Breast epithelium (tissue), 4 donors: ENCODE measurements at regions not wholly inside any gene's neighbourhood (a gene's known extent, or its start where the extent isn't known, plus 50 kb on each side); places are given as distances from the start of the nearest gene placed in this dataset.

Source experiments
- DNase-seq, 2 donors: peaks; one replicate each; pipeline ENCODE4 v3.0.0-alpha.2; 2019; ENCODE audit warnings: low spot score in 2 of 2
- H3K27ac ChIP-seq, 2 donors: fragments of 200-600 bp; sonication (generic) in 1 of 2; one replicate each; pipeline ENCODE4 v1.5.1; 2016 to 2019; ENCODE audit warnings: mild to moderate bottlenecking in 1 of 2
- H3K27me3 ChIP-seq, 2 donors: fragments of 200-600 bp; sonication (generic) in 1 of 2; one replicate each; pipeline versions ENCODE4 v1.5.1 to v1.6.0; 2017 to 2019; ENCODE audit warnings: control low read depth in 1 of 2, mild to moderate bottlenecking in 1 of 2
- H3K36me3 ChIP-seq: fragments of 200-600 bp; one replicate; pipeline ENCODE4 v1.5.1; 2019
- H3K4me1 ChIP-seq, 2 donors: fragments of 200-600 bp; sonication (generic); one replicate each; pipeline ENCODE4 v1.5.1; 2016 to 2019; ENCODE audit warnings: control low read depth in 1 of 2
- H3K4me3 ChIP-seq, 3 donors: fragments of 200-600 bp; sonication (generic); 1 replicate in 2 of 3; 2 replicates in 1 of 3; pipeline ENCODE4 v1.5.1; 2016 to 2019; ENCODE audit warnings: mild to moderate bottlenecking in 3 of 3, moderate library complexity in 2 of 3
- H3K9me3 ChIP-seq, 2 donors: fragments of 200-600 bp; sonication (generic) in 1 of 2; one replicate each; pipeline ENCODE4 v1.5.1; 2016 to 2019; ENCODE audit warnings: control low read depth in 1 of 2
- CTCF ChIP-seq, 3 donors: fragments of 450-650 bp; IDR thresholded peaks; one replicate each; pipeline ENCODE4 v1.5.1; 2016 to 2017; ENCODE audit warnings: antibody characterized with exemption in 3 of 3, mild to moderate bottlenecking in 3 of 3, moderate library complexity in 3 of 3
- POLR2A ChIP-seq: fragments of 450-650 bp; IDR thresholded peaks from one replicate; pipeline ENCODE4 v1.6.1; 2016; ENCODE audit warnings: antibody characterized with exemption, mild to moderate bottlenecking, moderate library complexity
- POLR2AphosphoS5 ChIP-seq, 3 donors: sonication (generic); formaldehyde crosslinking; IDR thresholded peaks; one replicate each; pipeline ENCODE4 v1.6.1; 2017; ENCODE audit warnings: antibody characterized with exemption in 3 of 3
- intact Hi-C: fragments of 100-400 bp; cut with DNase I; formaldehyde crosslinking; loops from one replicate; pipeline ENCODE4 v1.15.1; 2023; ENCODE audit warnings: low total_unique reads

- no peaks in the 10 kb centered on the region for H3K27me3 ChIP-seq
- no peaks in the 10 kb centered on the region for H3K9me3 ChIP-seq
- peak overlapping the region; percentile 38 to 65 (median 46) for H3K4me3 ChIP-seq
- H3K27ac ChIP-seq, result peak overlapping the region; percentile 89 to 95
- intact Hi-C loops, result loop anchor here (5.0 kb wide), 1 partner anchor 223 kb away; no protein-coding TSS in a partner anchor
- no peak for TF ChIP-seq POLR2A
- no peak for TF ChIP-seq POLR2AphosphoS5 (IDR thresholded peaks at IDR 0.05)
- no peak for TF ChIP-seq CTCF (IDR thresholded peaks at IDR 0.05)
- no peaks in the 10 kb centered on the region for H3K36me3 ChIP-seq
- no peak for DNase-seq
- peaks cover 0 to 4% of the 10 kb centered on the region in 2 donors for H3K4me1 ChIP-seq
These were observed 126.8 kb upstream of the MAX start for GRCh38 chr14:65228956-65229747.

DNA sequence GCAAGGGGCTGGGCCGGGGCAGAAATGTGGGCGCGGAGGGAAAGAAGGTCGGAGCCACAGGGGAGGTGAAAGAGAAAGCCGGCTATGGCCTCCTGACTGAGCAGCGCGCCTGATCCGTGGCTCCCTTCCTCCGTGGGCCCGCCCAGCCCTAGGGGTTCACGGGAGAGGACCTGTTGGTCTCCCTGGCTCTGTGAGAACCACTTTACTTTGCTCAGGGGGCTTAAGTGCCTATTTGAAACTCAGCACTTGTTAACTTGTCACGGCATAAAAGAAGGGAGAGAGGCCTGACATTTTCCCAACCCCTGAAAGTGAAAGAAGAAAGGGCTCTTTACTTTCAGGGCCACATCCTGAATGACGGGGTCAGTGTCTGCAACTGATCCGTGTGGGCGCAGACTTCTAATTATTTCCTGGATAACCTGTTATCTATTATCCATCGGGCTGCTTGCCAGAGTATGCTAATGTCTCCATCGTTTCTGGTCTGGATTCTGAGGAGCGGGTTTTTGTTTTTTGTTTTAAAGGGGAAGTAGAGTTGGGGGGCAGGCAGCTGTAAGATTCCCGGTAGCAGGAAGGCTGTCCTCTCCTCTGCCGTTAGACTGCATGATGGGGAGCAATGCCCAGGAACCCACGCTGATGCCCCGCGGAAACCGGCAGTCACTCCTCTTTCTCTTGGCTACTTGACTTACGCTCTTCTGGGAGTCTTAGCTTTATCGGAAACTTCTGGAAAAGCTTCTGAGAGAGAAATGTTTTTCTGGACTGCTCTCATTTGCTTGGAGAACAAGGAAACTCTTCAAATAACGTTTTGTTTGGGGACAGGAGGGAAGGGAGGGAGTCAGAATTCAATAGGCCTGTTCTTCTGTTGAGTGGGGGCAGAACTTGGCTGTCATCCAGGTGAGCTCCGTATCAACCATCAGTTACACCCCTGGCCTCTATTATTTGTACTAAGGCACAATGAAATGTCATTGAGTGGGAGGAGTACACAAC is 127.7 kb upstream of the MAX start:
- peak overlapping the region; percentile 89 to 95 for H3K27ac ChIP-seq
- DNase-seq, result no peak
- intact Hi-C loops, result loop anchor here (5.0 kb wide), 1 partner anchor 222 kb away; no protein-coding TSS in a partner anchor
- peaks cover 0 to 4% of the 10 kb centered on the region in 2 donors for H3K4me1 ChIP-seq
- no peak for TF ChIP-seq CTCF (IDR thresholded peaks at IDR 0.05)
- no peak for TF ChIP-seq POLR2AphosphoS5 (IDR thresholded peaks at IDR 0.05)
- no peak for TF ChIP-seq POLR2A
- H3K9me3 ChIP-seq, result no peaks in the 10 kb centered on the region
- H3K36me3 ChIP-seq, result no peaks in the 10 kb centered on the region
- H3K27me3 ChIP-seq, result no peaks in the 10 kb centered on the region
- H3K4me3 ChIP-seq, result peak overlapping the region; percentile 38 to 65 (median 46)

DNA sequence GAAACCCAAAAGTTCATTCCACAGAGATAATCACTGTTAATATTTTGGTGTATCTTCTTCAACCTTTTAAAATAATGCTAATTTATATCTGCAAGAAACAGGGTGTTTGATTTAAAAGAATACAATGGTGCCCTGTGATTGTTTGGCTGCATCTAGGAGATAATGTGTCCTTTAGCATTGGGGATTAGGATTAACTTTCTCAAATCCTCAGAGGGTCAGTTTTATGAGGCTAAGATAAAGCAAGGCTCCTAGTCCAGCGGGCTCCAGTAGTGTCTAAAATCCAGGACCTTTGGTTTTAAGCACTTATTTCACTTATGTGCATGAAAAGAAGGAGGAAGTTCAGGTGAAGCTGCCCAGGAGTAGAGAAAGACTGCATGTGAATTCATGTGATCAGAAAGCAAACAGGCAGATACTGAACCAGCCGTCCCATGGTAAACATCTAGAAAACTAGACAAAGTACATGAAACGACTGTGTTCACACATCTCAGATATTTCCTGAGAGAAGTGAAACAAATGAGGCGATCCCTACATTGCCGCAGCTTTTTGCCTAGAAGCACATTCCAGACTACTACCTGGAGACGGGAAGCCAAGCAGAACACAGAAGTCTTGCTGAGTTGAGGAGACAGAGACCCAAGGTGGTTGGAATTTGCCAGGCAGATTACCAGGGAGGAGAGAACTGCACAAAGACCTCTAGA is 129.1 kb upstream of the MAX start:
- DNase-seq, result peak in 1 of 2 donors; percentile 44
- no peaks in the 10 kb centered on the region for H3K27me3 ChIP-seq
- no peaks in the 10 kb centered on the region for H3K9me3 ChIP-seq
- H3K4me1 ChIP-seq, result peaks cover 0 to 4% of the 10 kb centered on the region in 2 donors
- TF ChIP-seq CTCF (IDR thresholded peaks at IDR 0.05), result no peak
- TF ChIP-seq POLR2AphosphoS5 (IDR thresholded peaks at IDR 0.05), result no peak
- no peak for TF ChIP-seq POLR2A
- intact Hi-C loops, result no loop called here
- H3K27ac ChIP-seq, result peak overlapping the region; percentile 67 to 89
- no peak overlapping the region for H3K4me3 ChIP-seq
- no peaks in the 10 kb centered on the region for H3K36me3 ChIP-seq

GRCh38 chr14:65234752-65235361 is 132.5 kb upstream of the MAX start:
- Histone ChIP-seq H3K4me1 (peaks cover 0 to 4% of the 10 kb centered on the region in 2 donors), H3K27ac (no peak overlapping the region), H3K36me3 (no peaks in the 10 kb centered on the region), H3K4me3 (no peak overlapping the region), H3K9me3 (no peaks in the 10 kb centered on the region), H3K27me3 (no peaks in the 10 kb centered on the region)
- no peak for TF ChIP-seq POLR2A
- TF ChIP-seq POLR2AphosphoS5 (IDR thresholded peaks at IDR 0.05), result no peak
- TF ChIP-seq CTCF (IDR thresholded peaks at IDR 0.05), result no peak
- intact Hi-C loops, result no loop called here
- DNase-seq, result no peak
